ENCODE measurements at regions not wholly inside any gene's neighbourhood (a gene's known extent, or its start where the extent isn't known, plus 50 kb on each side); places are given as distances from the start of the nearest gene placed in this dataset.
"Not testable (repeated sequence)": the region's sequence is repeated elsewhere in the genome, so short reads cannot be mapped to it uniquely, and the experiment has no call there.

DNA sequence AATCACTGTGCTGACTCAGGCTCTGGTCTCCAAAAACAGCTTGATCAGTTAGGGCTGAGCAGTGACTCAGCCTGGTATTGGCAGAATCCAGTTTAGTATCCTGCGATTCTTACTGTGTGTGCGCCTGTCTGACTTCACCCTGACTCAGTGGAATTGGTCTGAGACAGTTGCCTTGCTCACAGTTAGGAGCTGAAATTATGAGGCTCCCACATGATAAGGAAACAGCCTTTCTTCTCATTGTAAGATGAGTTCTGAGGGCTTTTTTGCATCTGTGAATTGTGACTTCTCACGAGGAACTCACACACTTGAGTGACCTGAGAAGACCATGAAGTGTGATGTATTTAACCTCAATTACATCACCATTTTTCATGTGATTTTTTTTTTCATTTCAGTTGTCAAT is 1282.4 kb downstream of the RPIA start:
- H3K27me3 ChIP-seq (ENCODE audit: control insufficient read depth, insufficient read depth, low read length, poor library complexity, severe bottlenecking); H3K4me1 Mint-ChIP-seq; H3K9ac ChIP-seq (ENCODE audit: extremely low read depth, low read length, poor library complexity, severe bottlenecking); H3K27ac Mint-ChIP-seq; H3K36me3 Mint-ChIP-seq (ENCODE audit: low read depth); H3K36me3 ChIP-seq (ENCODE audit: control insufficient read depth, insufficient read depth, low read length); H3K4me1 ChIP-seq (ENCODE audit: control insufficient read depth, insufficient read depth, low read length); DNase-seq; H3K27ac ChIP-seq (ENCODE audit: low read depth, low read length); H3K9me3 ChIP-seq (ENCODE audit: control insufficient read depth, low read length); H3K4me3 ChIP-seq (ENCODE audit: low read length); H3K4me3 Mint-ChIP-seq; H3K27me3 Mint-ChIP-seq (ENCODE audit: insufficient read depth): not testable (repeated sequence)
- WGBS, 2 experiments (ENCODE audit: insufficient coverage in 1 of 2, insufficient read length in 1 of 2): 85 to 87% methylated on average over 2 of the region's 3 CpGs
- peaks cover 41% of the 10 kb centered on the region for H3K9me3 Mint-ChIP-seq

DNA sequence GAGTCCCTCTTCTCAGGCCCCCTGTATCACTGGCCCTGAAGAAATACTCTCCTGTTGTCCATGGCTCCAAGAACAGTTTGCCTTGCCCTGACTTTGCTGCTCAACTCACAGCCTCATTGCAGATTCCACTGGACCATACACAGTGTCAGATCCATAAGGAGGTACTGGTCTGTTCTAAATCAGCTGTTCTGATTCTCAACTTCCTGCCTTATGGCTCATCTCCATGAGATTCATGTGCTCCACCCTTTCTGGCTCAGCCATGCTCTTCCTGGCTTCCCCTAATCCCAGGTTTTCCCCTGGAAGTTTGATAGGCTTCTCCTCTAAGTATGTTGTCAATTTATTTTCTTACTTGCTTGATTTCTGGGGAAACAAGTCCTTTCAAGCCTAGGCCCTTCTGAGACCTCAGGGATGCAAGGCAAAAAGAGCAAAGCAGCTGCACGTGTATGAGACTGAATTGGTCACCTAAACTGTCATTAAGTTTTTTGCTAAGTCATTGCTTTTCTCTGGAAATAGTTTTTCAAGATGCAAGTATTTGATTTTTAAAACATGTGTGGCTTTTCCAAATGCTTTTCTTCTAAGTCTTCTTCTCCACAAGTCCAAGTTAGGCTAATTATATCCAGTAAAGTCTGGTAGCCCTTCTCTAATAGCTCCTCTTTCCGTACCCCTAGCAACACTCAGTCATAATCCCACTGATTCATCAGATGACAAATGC is 1288.5 kb downstream of the RPIA start:
- H3K27me3 ChIP-seq (ENCODE audit: control insufficient read depth, insufficient read depth, low read length, poor library complexity, severe bottlenecking): not testable (repeated sequence)

DNA sequence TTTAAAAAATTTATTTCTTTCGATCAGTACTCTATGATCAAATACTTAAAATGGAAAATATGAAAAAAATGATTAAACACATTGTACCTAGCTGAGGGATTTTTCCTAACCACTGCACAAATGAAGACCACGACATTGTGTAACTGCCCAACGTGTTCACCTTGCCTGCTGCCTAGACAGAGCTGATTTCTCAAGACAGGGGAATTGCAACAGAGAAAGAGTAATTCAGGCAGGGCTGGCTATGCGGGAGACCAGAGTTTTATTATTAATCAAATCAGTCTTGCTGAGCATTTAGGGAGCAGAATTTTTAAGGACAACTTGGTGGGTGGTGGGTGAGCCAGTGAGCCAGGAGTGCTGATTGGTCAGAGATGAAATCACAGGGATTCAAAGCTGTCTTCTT is 1290.8 kb downstream of the RPIA start:
- H3K9me3 Mint-ChIP-seq: peaks cover 56% of the 10 kb centered on the region
- not testable (repeated sequence) for H3K36me3 Mint-ChIP-seq (ENCODE audit: low read depth); H3K27ac Mint-ChIP-seq; H3K4me1 Mint-ChIP-seq; H3K4me3 ChIP-seq (ENCODE audit: low read length); H3K27ac ChIP-seq (ENCODE audit: low read depth, low read length); H3K9ac ChIP-seq (ENCODE audit: extremely low read depth, low read length, poor library complexity, severe bottlenecking); H3K27me3 ChIP-seq (ENCODE audit: control insufficient read depth, insufficient read depth, low read length, poor library complexity, severe bottlenecking); H3K27me3 Mint-ChIP-seq (ENCODE audit: insufficient read depth); DNase-seq; H3K4me1 ChIP-seq (ENCODE audit: control insufficient read depth, insufficient read depth, low read length); H3K4me3 Mint-ChIP-seq; H3K36me3 ChIP-seq (ENCODE audit: control insufficient read depth, insufficient read depth, low read length); H3K9me3 ChIP-seq (ENCODE audit: control insufficient read depth, low read length)
- 30 to 43% methylated on average over 1 to 3 of the region's 4 CpGs for WGBS, 2 experiments (ENCODE audit: insufficient coverage in 1 of 2, insufficient read length in 1 of 2)

More for the DNA sequence above, 1288.5 kb downstream of the RPIA start:
- not testable (repeated sequence) for H3K4me3 Mint-ChIP-seq; H3K4me1 Mint-ChIP-seq; H3K9me3 ChIP-seq (ENCODE audit: control insufficient read depth, low read length); H3K27me3 Mint-ChIP-seq (ENCODE audit: insufficient read depth); H3K27ac ChIP-seq (ENCODE audit: low read depth, low read length); DNase-seq; H3K4me3 ChIP-seq (ENCODE audit: low read length); H3K27ac Mint-ChIP-seq; H3K9ac ChIP-seq (ENCODE audit: extremely low read depth, low read length, poor library complexity, severe bottlenecking); H3K36me3 Mint-ChIP-seq (ENCODE audit: low read depth); H3K4me1 ChIP-seq (ENCODE audit: control insufficient read depth, insufficient read depth, low read length); H3K36me3 ChIP-seq (ENCODE audit: control insufficient read depth, insufficient read depth, low read length)
- WGBS, 2 experiments (ENCODE audit: insufficient coverage in 1 of 2, insufficient read length in 1 of 2): 43 to 100% methylated on average over 1 of the region's 2 CpGs
- peaks cover 56% of the 10 kb centered on the region for H3K9me3 Mint-ChIP-seq

DNA sequence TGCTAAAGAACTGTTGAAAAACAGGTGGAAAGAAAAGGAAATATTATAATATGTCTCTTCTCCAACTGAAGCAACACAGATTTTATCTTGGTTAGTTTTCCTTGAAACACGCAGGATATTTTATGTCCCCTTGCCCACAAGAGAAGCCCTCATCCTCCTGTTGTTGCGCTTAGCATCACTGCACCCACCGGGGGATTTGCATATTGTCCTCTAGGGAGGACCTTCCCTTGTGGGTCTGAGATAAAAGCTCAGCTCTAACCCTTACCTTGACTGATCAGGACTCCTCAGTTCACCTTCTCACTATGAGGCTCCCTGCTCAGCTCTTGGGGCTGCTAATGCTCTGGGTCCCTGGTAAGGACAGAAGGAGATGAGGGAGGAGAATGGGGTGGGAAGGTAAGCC is 1294.2 kb downstream of the RPIA start:
- H3K9me3 ChIP-seq (ENCODE audit: control insufficient read depth, low read length); H3K27ac ChIP-seq (ENCODE audit: low read depth, low read length); H3K4me3 ChIP-seq (ENCODE audit: low read length); H3K4me1 Mint-ChIP-seq; H3K27ac Mint-ChIP-seq; H3K27me3 ChIP-seq (ENCODE audit: control insufficient read depth, insufficient read depth, low read length, poor library complexity, severe bottlenecking); DNase-seq; H3K9ac ChIP-seq (ENCODE audit: extremely low read depth, low read length, poor library complexity, severe bottlenecking); H3K4me3 Mint-ChIP-seq; H3K36me3 ChIP-seq (ENCODE audit: control insufficient read depth, insufficient read depth, low read length); H3K4me1 ChIP-seq (ENCODE audit: control insufficient read depth, insufficient read depth, low read length); H3K36me3 Mint-ChIP-seq (ENCODE audit: low read depth); H3K27me3 Mint-ChIP-seq (ENCODE audit: insufficient read depth): not testable (repeated sequence)
- no CpG with 5 or more reads among the region's 3 CpGs for WGBS, 2 experiments (ENCODE audit: insufficient coverage in 1 of 2, insufficient read length in 1 of 2)
- peaks cover 55% of the 10 kb centered on the region for H3K9me3 Mint-ChIP-seq

DNA sequence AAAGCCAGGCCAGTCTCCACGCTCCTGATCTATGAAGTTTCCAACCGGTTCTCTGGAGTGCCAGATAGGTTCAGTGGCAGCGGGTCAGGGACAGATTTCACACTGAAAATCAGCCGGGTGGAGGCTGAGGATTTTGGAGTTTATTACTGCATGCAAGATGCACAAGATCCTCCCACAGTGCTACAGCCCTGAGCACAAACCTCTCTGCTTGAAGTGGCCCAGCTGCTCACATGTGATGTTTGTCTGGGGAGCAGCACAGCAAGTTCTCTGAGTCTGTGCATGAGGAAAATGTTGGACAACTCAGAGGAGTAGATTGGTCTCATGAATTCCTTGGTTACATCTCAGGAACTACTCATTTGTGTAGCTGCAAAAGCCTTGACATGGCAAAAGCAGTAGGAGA is 1295.1 kb downstream of the RPIA start:
- H3K27me3 Mint-ChIP-seq (ENCODE audit: insufficient read depth); H3K4me1 Mint-ChIP-seq; DNase-seq; H3K9ac ChIP-seq (ENCODE audit: extremely low read depth, low read length, poor library complexity, severe bottlenecking); H3K4me3 Mint-ChIP-seq; H3K27ac Mint-ChIP-seq; H3K36me3 Mint-ChIP-seq (ENCODE audit: low read depth); H3K9me3 ChIP-seq (ENCODE audit: control insufficient read depth, low read length); H3K27ac ChIP-seq (ENCODE audit: low read depth, low read length); H3K4me3 ChIP-seq (ENCODE audit: low read length); H3K36me3 ChIP-seq (ENCODE audit: control insufficient read depth, insufficient read depth, low read length); H3K4me1 ChIP-seq (ENCODE audit: control insufficient read depth, insufficient read depth, low read length); H3K27me3 ChIP-seq (ENCODE audit: control insufficient read depth, insufficient read depth, low read length, poor library complexity, severe bottlenecking): not testable (repeated sequence)
- 63% methylated on average over 3 of the region's 4 CpGs for WGBS, 2 experiments (ENCODE audit: insufficient coverage in 1 of 2, insufficient read length in 1 of 2)
- peaks cover 58% of the 10 kb centered on the region for H3K9me3 Mint-ChIP-seq

DNA sequence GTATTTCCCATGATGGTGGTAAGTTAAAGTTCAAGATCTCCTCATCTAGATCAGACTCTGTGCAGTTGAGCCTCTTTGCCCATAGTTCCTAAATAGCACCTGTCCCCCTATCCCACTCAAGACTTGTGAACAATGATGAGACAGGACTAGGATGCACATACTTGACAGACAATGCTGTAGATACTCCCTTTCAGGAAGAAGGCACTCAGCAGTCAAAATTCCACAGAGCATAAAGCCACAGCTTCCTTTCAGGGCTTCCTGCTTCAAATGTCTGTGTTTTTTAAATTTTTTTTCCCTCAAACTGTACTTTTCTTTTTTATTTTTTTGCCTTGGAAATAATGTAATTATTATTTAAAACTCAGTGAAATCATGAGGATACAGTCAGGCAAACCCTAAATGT is 1305.3 kb downstream of the RPIA start:
- H3K27me3 Mint-ChIP-seq (ENCODE audit: insufficient read depth); H3K36me3 ChIP-seq (ENCODE audit: control insufficient read depth, insufficient read depth, low read length); H3K9me3 ChIP-seq (ENCODE audit: control insufficient read depth, low read length); H3K27me3 ChIP-seq (ENCODE audit: control insufficient read depth, insufficient read depth, low read length, poor library complexity, severe bottlenecking); H3K4me3 ChIP-seq (ENCODE audit: low read length); H3K27ac Mint-ChIP-seq; H3K4me3 Mint-ChIP-seq; H3K27ac ChIP-seq (ENCODE audit: low read depth, low read length); H3K4me1 Mint-ChIP-seq; H3K4me1 ChIP-seq (ENCODE audit: control insufficient read depth, insufficient read depth, low read length); H3K36me3 Mint-ChIP-seq (ENCODE audit: low read depth); DNase-seq; H3K9ac ChIP-seq (ENCODE audit: extremely low read depth, low read length, poor library complexity, severe bottlenecking): not testable (repeated sequence)
- H3K9me3 Mint-ChIP-seq: peaks cover 44% of the 10 kb centered on the region

DNA sequence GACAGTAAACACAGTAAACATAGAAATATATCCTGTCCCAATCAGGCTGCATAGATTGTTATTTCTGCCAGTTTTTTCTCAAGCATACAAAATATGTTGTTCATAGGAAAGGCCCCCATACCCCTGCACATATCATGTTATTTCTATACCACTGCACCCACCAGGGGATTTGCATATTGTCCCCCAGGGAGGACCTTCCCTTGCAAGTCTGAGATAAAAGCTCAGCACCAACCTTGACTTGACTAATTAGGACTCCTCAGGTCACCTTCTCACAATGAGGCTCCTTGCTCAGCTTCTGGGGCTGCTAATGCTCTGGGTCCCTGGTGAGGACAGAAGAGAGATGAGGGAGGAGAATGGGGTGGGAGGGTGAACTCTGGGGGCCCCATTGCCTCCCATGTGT is 1313.1 kb downstream of the RPIA start:
- not testable (repeated sequence) for H3K27ac ChIP-seq (ENCODE audit: low read depth, low read length); H3K4me1 ChIP-seq (ENCODE audit: control insufficient read depth, insufficient read depth, low read length); H3K36me3 ChIP-seq (ENCODE audit: control insufficient read depth, insufficient read depth, low read length); H3K36me3 Mint-ChIP-seq (ENCODE audit: low read depth); H3K4me3 Mint-ChIP-seq; H3K27me3 ChIP-seq (ENCODE audit: control insufficient read depth, insufficient read depth, low read length, poor library complexity, severe bottlenecking); H3K9me3 ChIP-seq (ENCODE audit: control insufficient read depth, low read length); H3K4me1 Mint-ChIP-seq; H3K27ac Mint-ChIP-seq; H3K9ac ChIP-seq (ENCODE audit: extremely low read depth, low read length, poor library complexity, severe bottlenecking); H3K4me3 ChIP-seq (ENCODE audit: low read length); H3K27me3 Mint-ChIP-seq (ENCODE audit: insufficient read depth); DNase-seq
- H3K9me3 Mint-ChIP-seq: peaks cover 34% of the 10 kb centered on the region
